ENCODE measurements at regions not wholly inside any gene's neighbourhood (a gene's known extent, or its start where the extent isn't known, plus 50 kb on each side); places are given as distances from the start of the nearest gene placed in this dataset.

GRCh38 chr2:234305846-234306245 lies 191.0 kb downstream of the ARL4C start:
- ChIA-PET POLR2A (ENCODE audit: low non-redundant PET) (no interaction called here), CTCF (interaction anchor here (0.5 kb wide), 1 partner anchor 811 kb away, joined by 3 read pairs; no protein-coding TSS in a partner anchor)
- TF ChIP-seq CTCF (conservative IDR thresholded peaks at IDR 0.05; ENCODE audit: low read depth) = no peak
- DNase-seq (ENCODE audit: low spot score) = no peak
- H3K27ac ChIP-seq = no peak overlapping the region

- CTCF ChIA-PET = interaction anchor here (0.7 to 0.8 kb wide), 2 partner anchors 309 to 558 kb away, joined by 3 to 4 read pairs; no protein-coding TSS in a partner anchor
- DNase-seq (ENCODE audit: low spot score) = peak; percentile 54
- TF ChIP-seq CTCF (conservative IDR thresholded peaks at IDR 0.05; ENCODE audit: low read depth) = no peak
- POLR2A ChIA-PET (ENCODE audit: low non-redundant PET) = no interaction called here
- no peak overlapping the region for H3K27ac ChIP-seq
Measured at GRCh38 chr2:234304950-234305349, 191.9 kb downstream of the ARL4C start.

- no peak overlapping the region for H3K27ac ChIP-seq
- CTCF ChIA-PET = interaction anchor here (0.6 kb wide), 1 partner anchor 1420 kb away, joined by 3 read pairs; no protein-coding TSS in a partner anchor
Measured at GRCh38 chr2:234302664-234302991, 194.3 kb downstream of the ARL4C start.

GRCh38 chr2:234300932-234301823 lies 195.7 kb downstream of the ARL4C start:
- peak overlapping the region; percentile 13; the same call in 1 of the 2 replicates for H3K27ac ChIP-seq
- CTCF ChIA-PET = interaction anchor here (0.6 to 1.2 kb wide), 2 partner anchors 71 to 238 kb away, joined by 3 to 5 read pairs; no protein-coding TSS in a partner anchor
- TF ChIP-seq CTCF (conservative IDR thresholded peaks at IDR 0.05; ENCODE audit: low read depth) = no peak
- DNase-seq (ENCODE audit: low spot score) = no peak
- POLR2A ChIA-PET (ENCODE audit: low non-redundant PET) = no interaction called here

More at GRCh38 chr2:234302664-234302991, 194.3 kb downstream of the ARL4C start:
- POLR2A ChIA-PET (ENCODE audit: low non-redundant PET) = no interaction called here
- TF ChIP-seq CTCF (conservative IDR thresholded peaks at IDR 0.05; ENCODE audit: low read depth) = no peak
- DNase-seq (ENCODE audit: low spot score) = no peak

- no peak overlapping the region; the same call in 1 of the 2 replicates for H3K27ac ChIP-seq
- DNase-seq (ENCODE audit: low spot score) = no peak
- no peak for TF ChIP-seq CTCF (conservative IDR thresholded peaks at IDR 0.05; ENCODE audit: low read depth)
- CTCF ChIA-PET = interaction anchor here (0.6 kb wide), 1 partner anchor 239 kb away, joined by 3 read pairs; no protein-coding TSS in a partner anchor
- POLR2A ChIA-PET (ENCODE audit: low non-redundant PET) = no interaction called here
Measured at GRCh38 chr2:234300391-234300925, 196.4 kb downstream of the ARL4C start.

GRCh38 chr2:234298918-234299317 lies 198.0 kb downstream of the ARL4C start:
- no peak overlapping the region for H3K27ac ChIP-seq
- CTCF ChIA-PET = interaction anchor here (0.5 kb wide), 1 partner anchor 19 kb away, joined by 3 read pairs; no protein-coding TSS in a partner anchor
- no peak for DNase-seq (ENCODE audit: low spot score)
- no peak for TF ChIP-seq CTCF (conservative IDR thresholded peaks at IDR 0.05; ENCODE audit: low read depth)
- POLR2A ChIA-PET (ENCODE audit: low non-redundant PET) = no interaction called here
